Cardiac muscle cell (in vitro differentiated cells and primary cell): ENCODE measurements at regions not wholly inside any gene's neighbourhood (a gene's known extent, or its start where the extent isn't known, plus 50 kb on each side); places are given as distances from the start of the nearest gene placed in this dataset.
A peak's percentile ranks its signal among the peaks of the same experiment; 100 is the strongest.

Source experiments
- DNase-seq, 2 donors: peaks; one replicate each; pipeline versions ENCODE4 v3.0.0 to v3.0.0-alpha.2; 2010 to 2017; ENCODE audit warnings: low read depth in 1 of 2, low spot score in 1 of 2
- H3K27ac ChIP-seq: fragments of 200-600 bp; sonication (generic); 2 replicates; pipeline ENCODE4 v1.5.1; 2016
- H3K27me3 ChIP-seq: fragments of 200-600 bp; sonication (generic); 2 replicates; pipeline ENCODE4 v1.6.0; 2016; ENCODE audit warnings: control low read depth
- H3K36me3 ChIP-seq: fragments of 200-600 bp; sonication (generic); 2 replicates; pipeline ENCODE4 v1.5.1; 2016; ENCODE audit warnings: control low read depth
- H3K4me1 ChIP-seq: fragments of 200-600 bp; sonication (generic); 2 replicates; pipeline ENCODE4 v1.8.1; 2017; ENCODE audit warnings: low read depth, mild to moderate bottlenecking, mixed run types
- H3K4me3 ChIP-seq: fragments of 200-600 bp; sonication (generic); 2 replicates; pipeline ENCODE4 v1.5.1; 2016; ENCODE audit warnings: mild to moderate bottlenecking
- H3K9me3 ChIP-seq: fragments of 200-600 bp; sonication (generic); 2 replicates; pipeline ENCODE4 v1.5.1; 2017; ENCODE audit warnings: low read depth, mild to moderate bottlenecking, control low read depth
- TF ChIP-seq, protein P1 (sequence below): IDR thresholded peaks from 2 replicates; pipeline ENCODE4 v1.5.1; 2012; ENCODE audit warnings: low read depth, mild to moderate bottlenecking, low read length

- H3K9me3 ChIP-seq: no peaks in the 10 kb centered on the region
- H3K27me3 ChIP-seq: no peaks in the 10 kb centered on the region
- no peak overlapping the region for H3K27ac ChIP-seq
- TF ChIP-seq, protein P1, sequence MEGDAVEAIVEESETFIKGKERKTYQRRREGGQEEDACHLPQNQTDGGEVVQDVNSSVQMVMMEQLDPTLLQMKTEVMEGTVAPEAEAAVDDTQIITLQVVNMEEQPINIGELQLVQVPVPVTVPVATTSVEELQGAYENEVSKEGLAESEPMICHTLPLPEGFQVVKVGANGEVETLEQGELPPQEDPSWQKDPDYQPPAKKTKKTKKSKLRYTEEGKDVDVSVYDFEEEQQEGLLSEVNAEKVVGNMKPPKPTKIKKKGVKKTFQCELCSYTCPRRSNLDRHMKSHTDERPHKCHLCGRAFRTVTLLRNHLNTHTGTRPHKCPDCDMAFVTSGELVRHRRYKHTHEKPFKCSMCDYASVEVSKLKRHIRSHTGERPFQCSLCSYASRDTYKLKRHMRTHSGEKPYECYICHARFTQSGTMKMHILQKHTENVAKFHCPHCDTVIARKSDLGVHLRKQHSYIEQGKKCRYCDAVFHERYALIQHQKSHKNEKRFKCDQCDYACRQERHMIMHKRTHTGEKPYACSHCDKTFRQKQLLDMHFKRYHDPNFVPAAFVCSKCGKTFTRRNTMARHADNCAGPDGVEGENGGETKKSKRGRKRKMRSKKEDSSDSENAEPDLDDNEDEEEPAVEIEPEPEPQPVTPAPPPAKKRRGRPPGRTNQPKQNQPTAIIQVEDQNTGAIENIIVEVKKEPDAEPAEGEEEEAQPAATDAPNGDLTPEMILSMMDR: no peak
- DNase-seq: no peak
- no peaks in the 10 kb centered on the region for H3K36me3 ChIP-seq
- H3K4me3 ChIP-seq: no peak overlapping the region
- H3K4me1 ChIP-seq: no peaks in the 10 kb centered on the region
Observed at GRCh38 chr1:58038574-58038973, 508.0 kb downstream of the OMA1 start.

- TF ChIP-seq, protein P1: peak; percentile 3
- H3K9me3 ChIP-seq: no peaks in the 10 kb centered on the region
- no peaks in the 10 kb centered on the region for H3K36me3 ChIP-seq
- no peaks in the 10 kb centered on the region for H3K4me1 ChIP-seq
- no peak overlapping the region for H3K27ac ChIP-seq
- DNase-seq: peak; percentile 1 to 20
- no peaks in the 10 kb centered on the region for H3K27me3 ChIP-seq
- H3K4me3 ChIP-seq: no peak overlapping the region
Observed at GRCh38 chr1:58035523-58035922, 511.0 kb downstream of the OMA1 start.

- DNase-seq: no peak
- Histone ChIP-seq H3K27me3 (no peaks in the 10 kb centered on the region), H3K27ac (no peak overlapping the region), H3K4me1 (no peaks in the 10 kb centered on the region), H3K4me3 (no peak overlapping the region), H3K36me3 (no peaks in the 10 kb centered on the region), H3K9me3 (no peaks in the 10 kb centered on the region)
- TF ChIP-seq, protein P1: no peak
Observed at GRCh38 chr1:58033311-58033710, 513.2 kb downstream of the OMA1 start.

DNA sequence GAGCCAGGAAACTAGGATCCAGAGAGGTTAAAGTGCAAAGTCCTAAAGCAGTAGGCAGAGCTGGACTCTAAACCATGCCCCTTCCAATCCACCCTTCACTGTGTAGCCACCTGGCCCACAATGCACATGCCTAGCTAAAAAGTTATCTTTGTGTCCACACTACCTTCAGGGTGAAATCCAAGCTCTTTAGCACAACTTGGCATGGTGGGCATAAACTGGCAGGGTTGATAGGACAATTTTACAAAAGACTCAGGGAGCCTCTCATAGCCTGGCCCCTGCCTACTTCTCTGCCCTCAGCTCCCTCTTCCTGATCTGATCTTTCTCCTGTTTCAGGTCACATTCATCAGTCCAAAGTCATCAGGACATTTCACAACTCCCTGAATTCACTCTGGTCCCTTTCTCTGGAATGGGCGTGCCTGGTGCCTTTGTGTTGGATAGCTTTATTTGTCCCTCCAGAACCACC is 513.9 kb downstream of the OMA1 start:
- no peak for DNase-seq
- H3K9me3 ChIP-seq: no peaks in the 10 kb centered on the region
- TF ChIP-seq, protein P1: no peak
- no peak overlapping the region for H3K4me3 ChIP-seq
- H3K36me3 ChIP-seq: no peaks in the 10 kb centered on the region
- H3K27ac ChIP-seq: no peak overlapping the region
- H3K27me3 ChIP-seq: no peaks in the 10 kb centered on the region
- no peaks in the 10 kb centered on the region for H3K4me1 ChIP-seq

GRCh38 chr1:58031416-58031815 is 515.1 kb downstream of the OMA1 start:
- H3K4me1 ChIP-seq: no peaks in the 10 kb centered on the region
- no peak overlapping the region for H3K4me3 ChIP-seq
- no peaks in the 10 kb centered on the region for H3K27me3 ChIP-seq
- no peak overlapping the region for H3K27ac ChIP-seq
- TF ChIP-seq, protein P1: no peak
- no peaks in the 10 kb centered on the region for H3K9me3 ChIP-seq
- H3K36me3 ChIP-seq: no peaks in the 10 kb centered on the region
- DNase-seq: no peak

DNA sequence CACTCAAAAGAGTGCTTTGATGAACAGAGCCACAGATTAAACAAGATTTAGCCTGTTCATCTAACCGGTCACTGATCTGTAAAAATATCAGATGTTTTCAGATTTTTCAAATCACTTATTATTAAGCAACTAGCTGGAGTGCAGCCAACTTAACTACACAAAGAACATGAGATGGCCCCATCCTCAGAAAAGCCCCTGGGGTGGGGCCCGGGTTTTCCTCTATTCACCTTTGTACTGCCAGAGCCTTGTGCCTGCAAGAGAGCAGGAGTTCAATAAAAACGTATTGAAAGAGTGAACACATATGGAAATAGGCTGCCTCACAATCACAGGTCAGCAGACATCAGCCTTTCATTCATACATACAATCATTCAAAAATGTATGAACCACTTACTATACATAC is 516.1 kb downstream of the OMA1 start:
- Histone ChIP-seq H3K27ac (no peak overlapping the region), H3K9me3 (no peaks in the 10 kb centered on the region), H3K36me3 (no peaks in the 10 kb centered on the region), H3K4me3 (no peak overlapping the region), H3K4me1 (no peaks in the 10 kb centered on the region), H3K27me3 (no peaks in the 10 kb centered on the region)
- DNase-seq: no peak
- TF ChIP-seq, protein P1: no peak
